HG02852 (cell line): ENCODE measurements at regions not wholly inside any gene's neighbourhood (a gene's known extent, or its start where the extent isn't known, plus 50 kb on each side); places are given as distances from the start of the nearest gene placed in this dataset.
"Not testable (repeated sequence)": the region's sequence is repeated elsewhere in the genome, so short reads cannot be mapped to it uniquely, and the experiment has no call there.

Experiments
- ATAC-seq: cut with Tn5 transposase; IDR thresholded peaks from one replicate; pipeline ENCODE4 v1.9.1; 2021; ENCODE audit warnings: mild to moderate bottlenecking, moderate library complexity; ENCODE audit not compliant: unreplicated experiment

GRCh38 chr11:121909596-121909995, 206.4 kb downstream of the BLID start:
- ATAC-seq, result no peak

- ATAC-seq, result no peak
Observed at GRCh38 chr11:121907379-121907778, 208.6 kb downstream of the BLID start.

DNA sequence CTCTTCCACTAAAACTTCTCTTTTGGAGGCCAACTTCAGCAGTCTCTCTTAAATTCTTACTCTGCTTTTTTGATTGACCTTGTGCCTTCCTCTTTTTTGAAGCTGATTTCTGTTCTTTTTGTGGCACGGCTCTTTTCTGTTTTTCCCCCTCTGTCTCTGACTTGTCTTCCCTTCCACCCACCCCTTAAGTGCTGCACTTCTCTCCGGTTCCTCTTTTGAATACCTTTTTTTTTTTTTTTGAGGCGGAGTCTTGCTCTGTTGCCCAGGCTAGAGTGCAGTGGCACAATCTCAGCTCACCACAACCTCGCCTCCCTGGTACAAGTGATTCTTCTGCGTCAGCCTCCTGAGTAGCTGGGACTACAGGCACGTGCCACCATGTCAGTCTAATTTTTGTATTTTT, 211.9 kb downstream of the BLID start:
- no peak for ATAC-seq

GRCh38 chr11:121901886-121902285, 214.1 kb downstream of the BLID start:
- no peak for ATAC-seq

DNA sequence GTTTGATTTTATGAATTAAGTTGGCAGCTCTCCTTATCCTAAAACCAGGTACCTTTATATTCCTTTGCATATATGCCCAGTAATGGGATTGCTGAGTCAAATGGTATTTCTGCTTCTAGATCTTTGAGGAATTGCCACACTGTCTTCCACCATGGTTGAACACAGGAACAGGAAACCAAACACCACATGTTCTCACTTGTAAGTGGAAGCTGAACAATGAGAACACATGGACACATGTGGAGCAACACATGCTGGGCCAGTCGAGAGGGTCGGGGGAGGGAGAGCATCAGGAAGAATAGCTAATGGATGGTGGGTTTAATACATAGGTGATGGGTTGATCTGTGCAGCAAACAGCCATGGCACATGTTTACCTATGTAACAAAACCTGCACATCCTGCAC, 214.6 kb downstream of the BLID start:
- ATAC-seq, result not testable (repeated sequence)

- ATAC-seq, result no peak
Observed at GRCh38 chr11:121899520-121899919, 216.5 kb downstream of the BLID start.

GRCh38 chr11:121898903-121899302, 217.1 kb downstream of the BLID start:
- ATAC-seq, result no peak

DNA sequence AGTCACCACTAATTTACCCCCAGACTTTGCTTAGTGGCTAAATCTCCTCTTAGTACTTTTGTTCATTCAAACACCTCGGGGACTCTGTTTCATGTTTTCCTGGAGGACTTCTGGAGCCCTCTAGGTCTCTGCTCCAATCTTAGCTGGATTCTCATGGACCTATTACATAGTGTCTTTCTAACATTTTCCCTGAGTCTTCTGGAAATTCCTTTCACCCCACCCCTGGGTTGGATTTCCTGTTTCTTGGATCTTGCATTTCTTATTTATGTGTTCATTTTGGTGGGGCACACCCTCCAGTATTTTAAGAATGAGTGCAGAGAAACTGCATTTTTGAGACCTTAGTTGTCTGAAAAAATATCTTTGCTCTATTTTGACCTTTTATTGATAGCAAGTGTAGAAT, 220.1 kb downstream of the BLID start:
- no peak for ATAC-seq

GRCh38 chr11:121894581-121894980, 221.4 kb downstream of the BLID start:
- ATAC-seq, result no peak

GRCh38 chr11:121892863-121893262, 223.2 kb downstream of the BLID start:
- no peak for ATAC-seq

- ATAC-seq, result no peak
Observed at GRCh38 chr11:121892131-121892681, 223.8 kb downstream of the BLID start.

DNA sequence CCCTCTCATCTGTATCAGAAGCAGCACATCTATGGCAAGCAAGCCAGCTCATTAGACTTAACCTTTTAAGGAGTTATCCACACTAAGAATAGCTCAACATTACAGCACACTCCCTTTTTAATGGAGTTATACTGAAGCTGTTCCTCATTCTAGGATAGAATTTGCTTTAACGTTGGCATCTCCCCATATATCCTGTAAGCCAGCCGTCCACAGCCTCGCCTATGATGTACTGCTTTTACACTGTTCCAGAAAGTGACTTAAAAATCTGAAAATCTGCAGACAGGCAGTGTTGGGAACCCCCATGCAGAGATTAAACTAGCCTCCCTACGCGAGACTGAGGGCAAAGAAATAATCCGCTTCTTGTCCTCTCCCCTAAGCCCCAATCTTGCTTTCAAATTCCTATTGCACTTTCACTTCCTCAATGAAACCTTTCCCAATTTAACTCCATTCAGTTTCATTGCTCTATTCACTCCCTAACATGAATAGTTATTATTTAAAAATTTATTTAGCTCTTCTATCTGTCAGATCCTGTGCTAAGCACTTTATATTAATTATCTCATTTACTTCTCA, 225.0 kb downstream of the BLID start:
- no peak for ATAC-seq

DNA sequence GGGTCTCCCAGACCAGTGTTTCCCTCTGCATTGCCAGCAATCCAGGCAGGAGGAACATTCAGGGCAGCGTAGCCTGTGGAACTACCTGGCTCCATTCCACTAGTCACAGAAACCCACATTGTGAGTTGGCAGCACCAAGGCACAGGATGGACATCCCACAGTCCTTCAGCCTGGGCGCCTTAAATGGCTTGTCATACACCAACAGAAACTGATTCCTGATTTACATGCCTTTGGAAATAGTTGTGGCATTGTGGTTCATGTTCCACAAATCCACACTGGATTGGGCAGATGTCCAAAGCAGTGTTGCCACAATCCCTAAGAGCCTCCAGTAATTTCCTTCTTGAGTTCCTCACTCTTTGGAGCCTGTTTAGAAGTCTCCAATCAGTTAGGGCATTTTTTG, 225.6 kb downstream of the BLID start:
- ATAC-seq, result no peak

DNA sequence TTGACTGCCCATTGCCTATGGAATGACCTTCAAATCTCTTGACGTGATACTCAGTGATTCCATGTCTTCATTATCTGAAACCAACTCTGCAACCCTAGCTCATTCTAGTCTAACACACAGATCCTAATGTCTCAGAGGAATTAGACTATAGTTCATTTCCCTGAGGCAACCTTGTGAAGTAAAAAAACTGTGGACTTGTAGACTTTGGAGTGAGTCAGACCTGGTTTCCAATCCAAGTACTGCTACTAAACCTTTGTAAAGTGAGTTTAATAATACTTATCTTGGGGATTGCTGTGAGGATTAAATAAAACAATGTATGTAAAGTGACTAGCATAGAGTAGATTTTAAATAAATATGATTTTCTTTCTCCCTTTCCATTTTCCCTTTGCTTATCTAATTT, 226.1 kb downstream of the BLID start:
- ATAC-seq, result no peak

GRCh38 chr11:121889186-121889585, 226.8 kb downstream of the BLID start:
- no peak for ATAC-seq

GRCh38 chr11:121887976-121888557, 227.9 kb downstream of the BLID start:
- no peak for ATAC-seq

GRCh38 chr11:121887569-121887968, 228.4 kb downstream of the BLID start:
- ATAC-seq, result no peak

DNA sequence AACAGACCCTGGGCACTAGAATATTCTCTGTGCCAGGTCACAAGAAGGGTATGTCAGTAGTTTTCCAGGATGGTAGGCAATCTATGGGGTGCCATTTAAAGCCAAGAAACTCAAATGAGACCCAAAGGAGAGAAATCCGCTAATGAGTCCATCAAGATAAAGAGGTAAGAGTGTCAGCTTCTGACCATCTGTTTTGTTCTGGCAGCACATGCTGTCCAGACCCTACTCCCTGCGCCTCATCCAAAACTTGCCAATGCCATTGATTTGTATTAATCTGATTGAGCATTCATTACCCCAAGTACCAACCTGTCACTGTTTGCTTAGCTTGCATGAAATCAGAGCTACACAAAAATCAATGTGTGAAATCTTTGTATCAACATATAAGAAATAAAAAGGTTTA, 229.0 kb downstream of the BLID start:
- no peak for ATAC-seq

GRCh38 chr11:121886005-121886734, 229.8 kb downstream of the BLID start:
- no peak for ATAC-seq

- ATAC-seq, result no peak
Observed at GRCh38 chr11:121884626-121885025, 231.4 kb downstream of the BLID start.

GRCh38 chr11:121881806-121882205, 234.2 kb downstream of the BLID start:
- no peak for ATAC-seq

- no peak for ATAC-seq
Observed at GRCh38 chr11:121877152-121877551, 238.9 kb downstream of the BLID start.
